Glutamatergic neuron (in vitro differentiated cells): ENCODE measurements at regions not wholly inside any gene's neighbourhood (a gene's known extent, or its start where the extent isn't known, plus 50 kb on each side); places are given as distances from the start of the nearest gene placed in this dataset.
A peak's percentile ranks its signal among the peaks of the same experiment; 100 is the strongest.

ENCODE experiments used
- DNase-seq: peaks from one replicate; pipeline ENCODE4 v3.0.0; 2022
- H3K27ac Mint-ChIP-seq: one replicate; pipeline ENCODE4 v1.8.0; 2020; ENCODE audit warnings: mild to moderate bottlenecking, mixed read lengths, inconsistent platforms; ENCODE audit not compliant: unreplicated experiment
- H3K27me3 Mint-ChIP-seq: one replicate; pipeline ENCODE4 v1.8.0; 2020; ENCODE audit warnings: mild to moderate bottlenecking, moderate library complexity, mixed read lengths, inconsistent platforms; ENCODE audit not compliant: unreplicated experiment
- H3K36me3 Mint-ChIP-seq: one replicate; pipeline ENCODE4 v1.8.0; 2020; ENCODE audit warnings: mild to moderate bottlenecking, mixed read lengths, inconsistent platforms; ENCODE audit not compliant: unreplicated experiment
- H3K4me1 Mint-ChIP-seq: one replicate; pipeline ENCODE4 v1.8.0; 2020; ENCODE audit warnings: mild to moderate bottlenecking, low read depth, mixed read lengths, inconsistent platforms; ENCODE audit not compliant: unreplicated experiment
- H3K4me3 Mint-ChIP-seq: one replicate; pipeline ENCODE4 v1.8.0; 2020; ENCODE audit warnings: mild to moderate bottlenecking, mixed read lengths, inconsistent platforms; ENCODE audit not compliant: unreplicated experiment
- H3K9me3 Mint-ChIP-seq: one replicate; pipeline ENCODE4 v1.8.0; 2020; ENCODE audit warnings: mild to moderate bottlenecking, moderate library complexity, mixed read lengths, inconsistent platforms; ENCODE audit not compliant: unreplicated experiment
- TF ChIP-seq, protein P1 (sequence below): fragments of 200-600 bp; sonication (generic); IDR thresholded peaks from one replicate; pipeline ENCODE4 v1.5.0; 2021; ENCODE audit not compliant: partially characterized antibody, unreplicated experiment

DNA sequence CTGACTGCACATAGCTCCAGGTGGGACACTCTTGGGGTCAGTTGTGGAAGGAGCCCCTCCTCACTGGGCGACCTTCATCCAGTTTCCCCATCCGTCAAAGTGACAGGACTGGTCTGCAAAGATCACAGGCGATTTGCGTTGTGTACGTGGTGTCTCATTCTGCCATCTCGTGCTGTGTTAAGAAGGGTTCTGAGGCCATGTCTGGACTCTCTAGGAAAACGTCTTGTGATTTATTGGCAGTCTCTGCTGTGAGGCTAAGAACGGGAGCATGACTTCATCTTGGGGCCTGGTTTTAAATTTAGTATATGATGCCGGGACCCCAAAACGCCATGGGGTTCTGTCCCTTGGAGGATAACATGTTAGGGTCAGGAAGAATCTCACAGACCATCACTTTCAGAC lies 65.2 kb upstream of the CIBAR2 start:
- Mint-ChIP-seq H3K27me3 (peaks cover 11% of the 10 kb centered on the region), H3K4me3 (no peak overlapping the region), H3K27ac (no peak overlapping the region), H3K4me1 (peaks cover 52% of the 10 kb centered on the region), H3K36me3 (no peaks in the 10 kb centered on the region), H3K9me3 (peaks cover 7% of the 10 kb centered on the region)
- no peak for DNase-seq
- TF ChIP-seq, protein P1, sequence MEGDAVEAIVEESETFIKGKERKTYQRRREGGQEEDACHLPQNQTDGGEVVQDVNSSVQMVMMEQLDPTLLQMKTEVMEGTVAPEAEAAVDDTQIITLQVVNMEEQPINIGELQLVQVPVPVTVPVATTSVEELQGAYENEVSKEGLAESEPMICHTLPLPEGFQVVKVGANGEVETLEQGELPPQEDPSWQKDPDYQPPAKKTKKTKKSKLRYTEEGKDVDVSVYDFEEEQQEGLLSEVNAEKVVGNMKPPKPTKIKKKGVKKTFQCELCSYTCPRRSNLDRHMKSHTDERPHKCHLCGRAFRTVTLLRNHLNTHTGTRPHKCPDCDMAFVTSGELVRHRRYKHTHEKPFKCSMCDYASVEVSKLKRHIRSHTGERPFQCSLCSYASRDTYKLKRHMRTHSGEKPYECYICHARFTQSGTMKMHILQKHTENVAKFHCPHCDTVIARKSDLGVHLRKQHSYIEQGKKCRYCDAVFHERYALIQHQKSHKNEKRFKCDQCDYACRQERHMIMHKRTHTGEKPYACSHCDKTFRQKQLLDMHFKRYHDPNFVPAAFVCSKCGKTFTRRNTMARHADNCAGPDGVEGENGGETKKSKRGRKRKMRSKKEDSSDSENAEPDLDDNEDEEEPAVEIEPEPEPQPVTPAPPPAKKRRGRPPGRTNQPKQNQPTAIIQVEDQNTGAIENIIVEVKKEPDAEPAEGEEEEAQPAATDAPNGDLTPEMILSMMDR = no peak

DNA sequence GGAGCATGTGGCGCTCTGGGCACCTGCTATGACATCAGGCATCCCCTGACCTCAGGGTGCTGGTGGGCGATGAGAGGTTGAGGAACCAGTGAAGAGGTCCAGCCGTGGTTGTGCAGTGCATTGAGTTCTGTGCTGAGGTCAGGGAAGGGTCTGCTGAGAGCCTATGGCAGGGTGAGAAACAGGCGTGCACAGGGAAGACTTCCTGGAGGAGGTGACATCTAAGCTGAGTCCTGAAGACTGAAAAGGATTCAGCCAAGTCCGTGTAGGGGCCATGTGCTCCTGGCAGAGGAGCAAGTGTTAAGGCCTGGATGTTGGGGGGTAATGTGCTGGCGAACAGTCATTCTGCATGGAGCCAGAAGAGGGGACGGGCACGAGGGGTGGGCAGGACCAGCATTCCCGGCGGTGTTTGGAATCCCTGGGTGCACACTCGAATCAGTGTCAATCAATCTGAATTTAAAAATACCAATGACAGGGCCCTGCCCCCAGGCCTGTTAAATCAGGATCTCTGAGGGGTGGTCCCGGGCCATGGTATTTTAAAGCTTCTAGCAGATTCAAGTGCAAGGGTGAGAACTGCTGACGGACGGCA lies 65.8 kb upstream of the CIBAR2 start:
- Mint-ChIP-seq H3K27me3 (peaks cover 16% of the 10 kb centered on the region), H3K27ac (no peak overlapping the region), H3K36me3 (no peaks in the 10 kb centered on the region), H3K4me3 (no peak overlapping the region), H3K9me3 (peaks cover 10% of the 10 kb centered on the region), H3K4me1 (peaks cover 46% of the 10 kb centered on the region)
- DNase-seq = no peak
- TF ChIP-seq, protein P1 = no peak

DNA sequence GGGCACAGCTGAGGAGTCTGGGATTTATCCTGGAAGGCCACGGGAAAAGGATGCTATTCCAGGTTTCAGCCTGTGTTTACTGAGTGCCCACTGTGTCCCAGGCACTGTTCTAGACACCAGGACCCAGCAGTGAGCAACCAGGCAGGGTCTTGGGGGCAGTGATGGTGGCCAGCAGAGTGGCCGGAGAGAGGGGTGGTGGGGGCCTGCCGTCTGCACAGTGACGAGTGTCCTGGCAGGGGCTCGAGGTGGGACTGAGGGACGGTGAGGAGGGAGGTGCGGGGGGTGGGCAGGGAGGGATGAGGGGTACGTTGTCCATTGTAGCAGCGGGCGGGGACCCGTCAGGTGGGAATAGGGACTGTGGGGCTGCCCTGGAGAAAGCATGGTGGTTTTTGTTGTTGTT lies 66.3 kb upstream of the CIBAR2 start:
- H3K27me3 Mint-ChIP-seq = peaks cover 17% of the 10 kb centered on the region
- H3K36me3 Mint-ChIP-seq = peaks cover 3% of the 10 kb centered on the region
- no peak overlapping the region for H3K4me3 Mint-ChIP-seq
- peaks cover 11% of the 10 kb centered on the region for H3K9me3 Mint-ChIP-seq
- TF ChIP-seq, protein P1 = no peak
- H3K4me1 Mint-ChIP-seq = peaks cover 42% of the 10 kb centered on the region
- DNase-seq = no peak
- H3K27ac Mint-ChIP-seq = no peak overlapping the region

DNA sequence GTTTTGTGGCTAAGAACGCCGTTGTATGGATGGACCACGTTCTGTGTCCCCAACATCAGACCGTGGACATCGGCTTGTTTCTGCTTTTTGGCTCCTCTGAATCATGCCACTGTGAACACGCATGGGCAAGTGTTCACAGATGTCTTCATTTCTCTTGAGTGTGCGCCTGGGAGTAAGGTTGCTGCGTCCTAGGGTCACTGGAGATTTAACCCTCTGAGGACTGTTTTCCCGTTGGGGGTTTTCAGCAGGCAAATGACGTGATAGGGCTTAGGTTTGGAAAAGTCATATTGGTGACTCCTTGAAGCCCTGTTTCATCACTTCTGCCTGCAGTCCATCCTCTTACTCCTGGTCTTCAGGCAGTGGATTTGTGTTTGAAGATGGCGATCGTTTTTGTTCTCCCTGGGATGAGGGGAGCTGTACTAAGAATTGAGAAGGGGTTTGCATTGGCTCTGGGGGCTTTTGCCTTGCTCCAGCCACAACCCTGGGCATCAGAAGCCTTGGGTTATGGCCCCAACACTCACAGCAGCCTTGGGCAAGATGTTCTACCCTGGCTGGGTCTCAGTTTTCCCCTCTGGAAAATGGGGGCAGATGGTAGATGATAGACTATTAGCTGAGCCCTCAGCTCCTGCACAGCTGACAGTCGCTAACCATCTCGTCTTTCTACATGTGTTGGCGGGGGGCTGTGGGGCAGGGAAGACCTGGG lies 67.2 kb upstream of the CIBAR2 start:
- Mint-ChIP-seq H3K9me3 (peaks cover 9% of the 10 kb centered on the region), H3K4me1 (peaks cover 33% of the 10 kb centered on the region), H3K4me3 (no peak overlapping the region), H3K27me3 (peaks cover 17% of the 10 kb centered on the region), H3K27ac (peak overlapping the region; percentile 16), H3K36me3 (peaks cover 12% of the 10 kb centered on the region)
- no peak for DNase-seq
- TF ChIP-seq, protein P1 = no peak
